Ovary (tissue), 3 donors: ENCODE measurements at regions not wholly inside any gene's neighbourhood (a gene's known extent, or its start where the extent isn't known, plus 50 kb on each side); places are given as distances from the start of the nearest gene placed in this dataset.

Experiments
- EP300 ChIP-seq: sonication (generic); formaldehyde crosslinking; IDR thresholded peaks from one replicate; pipeline ENCODE4 v1.6.1; 2017; ENCODE audit warnings: antibody characterized with exemption
- POLR2A ChIP-seq: fragments of 450-650 bp; IDR thresholded peaks from one replicate; pipeline ENCODE4 v1.6.1; 2017; ENCODE audit warnings: antibody characterized with exemption, mild to moderate bottlenecking, moderate library complexity
- TF ChIP-seq, protein P1 (sequence below), 3 donors: fragments of 450-650 bp in 2 of 3; fragments of 200-600 bp in 1 of 3; IDR thresholded peaks; one replicate each; pipeline versions ENCODE4 v1.5.1 to v1.8.0; 2016 to 2022; ENCODE audit warnings: antibody characterized with exemption in 3 of 3, mild to moderate bottlenecking in 1 of 3
- donor health status: DM: no; HTN: no; CAD: no.

GRCh38 chr9:100926366-100926765, 102.2 kb upstream of the PLPPR1 start:
- TF ChIP-seq, protein P1, sequence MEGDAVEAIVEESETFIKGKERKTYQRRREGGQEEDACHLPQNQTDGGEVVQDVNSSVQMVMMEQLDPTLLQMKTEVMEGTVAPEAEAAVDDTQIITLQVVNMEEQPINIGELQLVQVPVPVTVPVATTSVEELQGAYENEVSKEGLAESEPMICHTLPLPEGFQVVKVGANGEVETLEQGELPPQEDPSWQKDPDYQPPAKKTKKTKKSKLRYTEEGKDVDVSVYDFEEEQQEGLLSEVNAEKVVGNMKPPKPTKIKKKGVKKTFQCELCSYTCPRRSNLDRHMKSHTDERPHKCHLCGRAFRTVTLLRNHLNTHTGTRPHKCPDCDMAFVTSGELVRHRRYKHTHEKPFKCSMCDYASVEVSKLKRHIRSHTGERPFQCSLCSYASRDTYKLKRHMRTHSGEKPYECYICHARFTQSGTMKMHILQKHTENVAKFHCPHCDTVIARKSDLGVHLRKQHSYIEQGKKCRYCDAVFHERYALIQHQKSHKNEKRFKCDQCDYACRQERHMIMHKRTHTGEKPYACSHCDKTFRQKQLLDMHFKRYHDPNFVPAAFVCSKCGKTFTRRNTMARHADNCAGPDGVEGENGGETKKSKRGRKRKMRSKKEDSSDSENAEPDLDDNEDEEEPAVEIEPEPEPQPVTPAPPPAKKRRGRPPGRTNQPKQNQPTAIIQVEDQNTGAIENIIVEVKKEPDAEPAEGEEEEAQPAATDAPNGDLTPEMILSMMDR (IDR thresholded peaks at IDR 0.05): no peak
- TF ChIP-seq EP300: no peak
- no peak for TF ChIP-seq POLR2A
